Astrocyte (in vitro differentiated cells and primary cell): ENCODE measurements at regions not wholly inside any gene's neighbourhood (a gene's known extent, or its start where the extent isn't known, plus 50 kb on each side); places are given as distances from the start of the nearest gene placed in this dataset.

Source experiments
- DNase-seq: peaks from one replicate; pipeline ENCODE4 v3.0.0-alpha.2; 2010; ENCODE audit warnings: low read depth
- FAIRE-seq: peaks from 2 replicates; lab custom pipeline; 2011; peaks lifted over from hg19 to GRCh38; lab: Jason Lieb, UNC
- H2AFZ ChIP-seq: 2 replicates; pipeline ENCODE4 v1.6.0; 2012; ENCODE audit warnings: low read depth, low read length, inconsistent platforms
- H3K27ac ChIP-seq: 2 replicates; pipeline ENCODE4 v1.5.1; 2011; ENCODE audit warnings: low read depth, low read length, inconsistent platforms
- H3K27me3 ChIP-seq: 2 replicates; pipeline ENCODE4 v1.6.0; 2011; ENCODE audit warnings: low read length, inconsistent platforms; ENCODE audit not compliant: insufficient read depth
- H3K36me3 ChIP-seq: 2 replicates; pipeline ENCODE4 v1.5.1; 2011; ENCODE audit warnings: low read length, inconsistent platforms; ENCODE audit not compliant: insufficient read depth
- H3K4me1 ChIP-seq: 2 replicates; pipeline ENCODE4 v1.5.1; 2011; ENCODE audit warnings: low read length, inconsistent platforms; ENCODE audit not compliant: insufficient read depth
- H3K4me2 ChIP-seq: 2 replicates; pipeline ENCODE4 v1.6.0; 2012; ENCODE audit warnings: low read length, inconsistent platforms
- H3K4me3 ChIP-seq: 2 replicates; pipeline ENCODE4 v1.5.1; 2011; ENCODE audit warnings: low read depth, mild to moderate bottlenecking, low read length, inconsistent platforms; ENCODE audit not compliant: insufficient read depth
- H3K79me2 ChIP-seq: 2 replicates; pipeline ENCODE4 v1.6.0; 2012; ENCODE audit warnings: mild to moderate bottlenecking, low read length, inconsistent platforms; ENCODE audit not compliant: insufficient read depth
- H3K9ac ChIP-seq: 2 replicates; pipeline ENCODE4 v1.6.0; 2012; ENCODE audit warnings: mild to moderate bottlenecking, low read length, inconsistent platforms
- H3K9me3 ChIP-seq: 2 replicates; pipeline ENCODE4 v1.5.1; 2012; ENCODE audit warnings: low read depth, mild to moderate bottlenecking, low read length, inconsistent platforms; ENCODE audit not compliant: insufficient read depth
- H4K20me1 ChIP-seq: 2 replicates; pipeline ENCODE4 v1.6.0; 2012; ENCODE audit warnings: low read length, inconsistent platforms; ENCODE audit not compliant: insufficient read depth
- H3K27ac Mint-ChIP-seq: one replicate; pipeline ENCODE4 v1.8.0; 2021; ENCODE audit warnings: mild to moderate bottlenecking, mixed read lengths; ENCODE audit not compliant: unreplicated experiment
- H3K27me3 Mint-ChIP-seq: one replicate; pipeline ENCODE4 v1.8.0; 2021; ENCODE audit warnings: low read depth, mixed read lengths; ENCODE audit not compliant: unreplicated experiment
- H3K36me3 Mint-ChIP-seq: one replicate; pipeline ENCODE4 v1.8.0; 2021; ENCODE audit warnings: low read depth, mixed read lengths; ENCODE audit not compliant: unreplicated experiment
- H3K4me1 Mint-ChIP-seq: one replicate; pipeline ENCODE4 v1.8.0; 2021; ENCODE audit warnings: low read depth, mixed read lengths; ENCODE audit not compliant: unreplicated experiment
- H3K4me3 Mint-ChIP-seq: one replicate; pipeline ENCODE4 v1.8.0; 2021; ENCODE audit warnings: mild to moderate bottlenecking, moderate library complexity, mixed read lengths; ENCODE audit not compliant: unreplicated experiment
- H3K9me3 Mint-ChIP-seq: one replicate; pipeline ENCODE4 v1.8.0; 2021; ENCODE audit warnings: mild to moderate bottlenecking, mixed read lengths; ENCODE audit not compliant: unreplicated experiment
- CTCF ChIP-seq: IDR thresholded peaks from 2 replicates; pipeline ENCODE4 v1.5.1; 2011; ENCODE audit warnings: low read depth, mild to moderate bottlenecking, inconsistent platforms, low read length, moderate library complexity; ENCODE audit not compliant: insufficient read depth
- EZH2 ChIP-seq: IDR thresholded peaks from 2 replicates; pipeline ENCODE4 v1.6.1; 2012; ENCODE audit warnings: mild to moderate bottlenecking, low read length, inconsistent platforms; ENCODE audit not compliant: insufficient read depth

GRCh38 chr4:30380404-30380998 lies 339.7 kb upstream of the PCDH7 start:
- H3K9ac ChIP-seq = no peak overlapping the region
- DNase-seq (peak; percentile 62), FAIRE-seq (no peak)
- H3K36me3 ChIP-seq = no peaks in the 10 kb centered on the region
- H3K9me3 Mint-ChIP-seq = no peaks in the 10 kb centered on the region
- TF ChIP-seq CTCF = peak; percentile 95
- no peak for TF ChIP-seq EZH2
- H3K4me2 ChIP-seq = peak overlapping the region; percentile 64
- H3K4me1 ChIP-seq = no peaks in the 10 kb centered on the region
- no peak overlapping the region for H3K27ac Mint-ChIP-seq
- H3K27ac ChIP-seq = no peak overlapping the region
- H2AFZ ChIP-seq = peak overlapping the region; percentile 21
- H3K4me1 Mint-ChIP-seq = no peaks in the 10 kb centered on the region
- no peak overlapping the region for H3K4me3 Mint-ChIP-seq
- no peaks in the 10 kb centered on the region for H3K36me3 Mint-ChIP-seq
- no peaks in the 10 kb centered on the region for H4K20me1 ChIP-seq
- no peaks in the 10 kb centered on the region for H3K9me3 ChIP-seq
- no peaks in the 10 kb centered on the region for H3K27me3 Mint-ChIP-seq
- H3K27me3 ChIP-seq = no peaks in the 10 kb centered on the region
- H3K79me2 ChIP-seq = no peaks in the 10 kb centered on the region
- H3K4me3 ChIP-seq = no peak overlapping the region

GRCh38 chr4:30385650-30386049 lies 334.5 kb upstream of the PCDH7 start:
- Histone ChIP-seq H3K27me3 (no peaks in the 10 kb centered on the region), H3K9ac (no peak overlapping the region), H3K27ac (no peak overlapping the region), H3K79me2 (no peaks in the 10 kb centered on the region), H3K36me3 (no peaks in the 10 kb centered on the region), H2AFZ (no peak overlapping the region), H3K4me2 (no peak overlapping the region), H4K20me1 (no peaks in the 10 kb centered on the region), H3K4me1 (no peaks in the 10 kb centered on the region), H3K4me3 (no peak overlapping the region), H3K9me3 (no peaks in the 10 kb centered on the region)
- H3K27ac Mint-ChIP-seq = no peak overlapping the region
- H3K4me1 Mint-ChIP-seq = no peaks in the 10 kb centered on the region
- H3K36me3 Mint-ChIP-seq = no peaks in the 10 kb centered on the region
- no peak overlapping the region for H3K4me3 Mint-ChIP-seq
- FAIRE-seq = no peak
- TF ChIP-seq CTCF (no peak), EZH2 (no peak)
- no peaks in the 10 kb centered on the region for H3K27me3 Mint-ChIP-seq
- no peak for DNase-seq
- H3K9me3 Mint-ChIP-seq = no peaks in the 10 kb centered on the region

GRCh38 chr4:30386266-30386895 lies 333.8 kb upstream of the PCDH7 start:
- no peaks in the 10 kb centered on the region for H3K4me1 Mint-ChIP-seq
- DNase-seq (peak; percentile 30), FAIRE-seq (no peak)
- no peak overlapping the region for H3K27ac ChIP-seq
- H3K27me3 Mint-ChIP-seq = no peaks in the 10 kb centered on the region
- no peaks in the 10 kb centered on the region for H3K36me3 Mint-ChIP-seq
- H3K4me2 ChIP-seq = no peak overlapping the region
- no peaks in the 10 kb centered on the region for H3K9me3 Mint-ChIP-seq
- H3K79me2 ChIP-seq = no peaks in the 10 kb centered on the region
- no peak overlapping the region for H3K4me3 ChIP-seq
- H2AFZ ChIP-seq = no peak overlapping the region
- no peaks in the 10 kb centered on the region for H3K9me3 ChIP-seq
- no peak overlapping the region for H3K4me3 Mint-ChIP-seq
- H3K9ac ChIP-seq = no peak overlapping the region
- no peaks in the 10 kb centered on the region for H4K20me1 ChIP-seq
- no peaks in the 10 kb centered on the region for H3K4me1 ChIP-seq
- H3K36me3 ChIP-seq = no peaks in the 10 kb centered on the region
- no peak overlapping the region for H3K27ac Mint-ChIP-seq
- TF ChIP-seq CTCF (no peak), EZH2 (no peak)
- H3K27me3 ChIP-seq = no peaks in the 10 kb centered on the region
